Esophagus (tissue), 2 donors: ENCODE measurements at regions not wholly inside any gene's neighbourhood (a gene's known extent, or its start where the extent isn't known, plus 50 kb on each side); places are given as distances from the start of the nearest gene placed in this dataset.
"Not testable (repeated sequence)": the region's sequence is repeated elsewhere in the genome, so short reads cannot be mapped to it uniquely, and the experiment has no call there.

ENCODE experiments used
- H3K27ac ChIP-seq, 2 donors: one replicate each; pipeline ENCODE4 v1.5.1; 2013; ENCODE audit warnings: low read depth in 2 of 2, mild to moderate bottlenecking in 2 of 2, inconsistent platforms in 1 of 2, low read length in 1 of 2, moderate library complexity in 1 of 2
- H3K27me3 ChIP-seq, 2 donors: one replicate each; pipeline ENCODE4 v1.6.1; 2013; ENCODE audit warnings: low read length in 2 of 2, control low read depth in 1 of 2, mild to moderate bottlenecking in 1 of 2; ENCODE audit not compliant: insufficient read depth in 2 of 2, control insufficient read depth in 1 of 2
- H3K36me3 ChIP-seq, 2 donors: one replicate each; pipeline ENCODE4 v1.6.1; 2013; ENCODE audit warnings: low read length in 1 of 2; ENCODE audit not compliant: control insufficient read depth in 2 of 2, insufficient read depth in 2 of 2
- H3K4me1 ChIP-seq, 2 donors: one replicate each; pipeline ENCODE4 v1.6.1; 2013; ENCODE audit warnings: low read length in 1 of 2; ENCODE audit not compliant: control insufficient read depth in 2 of 2, insufficient read depth in 2 of 2
- H3K4me3 ChIP-seq, 2 donors: one replicate each; pipeline ENCODE4 v1.5.1; 2013; ENCODE audit warnings: low read length in 2 of 2, mild to moderate bottlenecking in 2 of 2, low read depth in 1 of 2, moderate library complexity in 1 of 2
- H3K9me3 ChIP-seq, 2 donors: one replicate each; pipeline ENCODE4 v1.6.1; 2013; ENCODE audit warnings: mild to moderate bottlenecking in 2 of 2, low read depth in 1 of 2, low read length in 1 of 2, moderate library complexity in 1 of 2; ENCODE audit not compliant: control insufficient read depth in 2 of 2, insufficient read depth in 1 of 2
- WGBS, 2 donors: extraction: QIAGEN DNeasy Blood & Tissue Kit; methylation state at CpG; one replicate each; pipeline ENCODE4 v1.1.7; 2013; 5-methylcytosine and 5-hydroxymethylcytosine counted together
- donor health status: healthy with polysubstance abuse.
- donor health status: Bipolar disorder and iron deficiency.

- 73 to 78% methylated on average over 1 of the region's 1 CpG for WGBS, 2 donors
Observed at GRCh38 chr7:120190566-120190965, 82.4 kb upstream of the KCND2 start.

DNA sequence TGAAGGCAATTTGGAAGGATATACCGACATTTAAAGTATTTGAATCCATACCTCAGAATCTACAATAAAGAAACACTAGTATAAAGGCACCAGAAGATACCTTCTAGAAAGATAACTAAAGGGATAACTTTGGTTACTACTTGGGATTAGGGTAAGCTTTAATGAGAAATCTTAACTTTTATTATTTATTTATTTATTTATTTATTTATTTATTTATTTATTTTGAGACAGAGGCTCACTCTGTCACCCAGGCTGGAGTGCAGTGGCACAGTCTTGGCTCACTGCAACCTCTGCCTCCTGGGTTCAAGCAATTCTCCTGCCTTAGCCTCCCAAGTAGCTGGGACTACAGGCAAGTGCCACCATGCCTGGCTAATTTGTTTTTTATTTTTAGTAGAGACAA is 81.6 kb upstream of the KCND2 start:
- not testable (repeated sequence) for H3K4me3 ChIP-seq, H3K27me3 ChIP-seq, H3K4me1 ChIP-seq, H3K9me3 ChIP-seq, H3K36me3 ChIP-seq, H3K27ac ChIP-seq
- WGBS, 2 donors, result 81 to 86% methylated on average over 1 of the region's 1 CpG

More at GRCh38 chr7:120190566-120190965, 82.4 kb upstream of the KCND2 start:
- Histone ChIP-seq H3K36me3 (no peaks in the 10 kb centered on the region), H3K4me3 (no peak overlapping the region), H3K27me3 (no peaks in the 10 kb centered on the region), H3K9me3 (no peaks in the 10 kb centered on the region), H3K27ac (no peak overlapping the region), H3K4me1 (no peaks in the 10 kb centered on the region)

- Histone ChIP-seq H3K27me3 (no peaks in the 10 kb centered on the region), H3K9me3 (no peaks in the 10 kb centered on the region), H3K4me1 (no peaks in the 10 kb centered on the region), H3K27ac (no peak overlapping the region), H3K36me3 (no peaks in the 10 kb centered on the region), H3K4me3 (no peak overlapping the region)
- WGBS, 2 donors, result 55 to 69% methylated on average over 1 of the region's 1 CpG
Observed at GRCh38 chr7:120201290-120201689, 71.7 kb upstream of the KCND2 start.

DNA sequence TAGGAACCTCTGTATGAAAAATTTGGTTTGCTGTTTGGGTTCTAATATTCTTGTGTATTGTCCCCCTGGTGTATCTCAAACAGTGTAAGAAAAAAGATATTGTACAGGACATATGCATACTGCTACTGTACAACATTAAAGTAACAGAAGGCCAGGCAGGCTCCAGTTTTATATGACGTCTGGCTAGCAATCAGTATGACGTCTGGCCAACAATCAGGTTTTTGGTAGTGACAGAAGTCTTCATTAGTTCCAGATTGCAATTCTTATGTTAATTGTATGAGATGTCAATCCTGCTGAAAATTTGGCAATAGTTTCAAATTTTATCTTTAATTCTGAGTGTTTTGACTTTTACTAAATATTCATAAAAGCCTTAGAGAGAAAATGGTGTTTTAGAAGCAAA is 67.9 kb upstream of the KCND2 start:
- WGBS, 2 donors, result 68 to 72% methylated on average over 2 of the region's 2 CpGs
- H3K27ac ChIP-seq, result no peak overlapping the region
- H3K9me3 ChIP-seq, result no peaks in the 10 kb centered on the region
- H3K27me3 ChIP-seq, result no peaks in the 10 kb centered on the region
- no peaks in the 10 kb centered on the region for H3K4me1 ChIP-seq
- no peak overlapping the region for H3K4me3 ChIP-seq
- H3K36me3 ChIP-seq, result no peaks in the 10 kb centered on the region

DNA sequence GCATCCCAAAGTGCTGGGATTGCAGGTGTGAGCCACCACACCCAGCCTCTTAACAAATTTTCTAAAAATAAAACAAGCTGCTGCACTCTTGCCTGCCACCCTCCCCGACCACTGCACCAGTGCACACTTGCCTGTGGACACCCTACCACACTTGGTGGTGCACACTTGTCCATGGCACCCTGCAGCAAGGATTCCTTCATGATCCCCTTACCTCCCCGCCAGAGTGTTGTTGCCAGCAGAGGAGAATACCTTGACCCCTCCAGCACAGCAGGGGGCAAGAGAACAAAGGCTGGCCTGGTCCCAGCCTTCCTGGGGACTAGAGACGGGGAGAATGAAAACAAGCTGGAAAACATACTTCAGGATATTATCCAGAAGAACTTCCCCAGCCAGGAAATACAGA is 65.9 kb upstream of the KCND2 start:
- Histone ChIP-seq H3K27ac (no peak overlapping the region), H3K27me3 (no peaks in the 10 kb centered on the region), H3K9me3 (no peaks in the 10 kb centered on the region), H3K36me3 (no peaks in the 10 kb centered on the region), H3K4me1 (no peaks in the 10 kb centered on the region), H3K4me3 (no peak overlapping the region)
- 66 to 69% methylated on average over 3 of the region's 3 CpGs for WGBS, 2 donors

DNA sequence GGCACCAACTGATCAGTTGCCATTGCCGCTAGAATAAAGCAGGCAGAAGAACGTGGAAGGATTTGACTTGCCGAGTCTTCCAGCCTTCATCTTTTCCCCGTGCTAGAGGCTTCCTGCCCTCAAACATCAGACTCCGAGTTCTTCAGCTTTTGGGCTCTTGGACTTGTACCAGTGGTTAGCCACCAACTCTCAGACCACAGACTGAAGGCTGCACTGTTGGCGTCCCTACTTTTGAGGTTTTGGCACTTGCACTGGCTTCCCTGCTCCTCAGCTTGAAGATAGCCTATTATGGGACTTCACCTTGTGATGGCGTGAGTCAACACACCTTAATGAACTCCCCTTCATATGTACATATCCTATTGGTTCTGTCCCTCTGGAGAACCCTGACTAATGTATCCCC is 57.3 kb upstream of the KCND2 start:
- 93 to 95% methylated on average over 7 of the region's 7 CpGs for WGBS, 2 donors
- Histone ChIP-seq H3K4me3 (no peak overlapping the region), H3K4me1 (no peaks in the 10 kb centered on the region)

DNA sequence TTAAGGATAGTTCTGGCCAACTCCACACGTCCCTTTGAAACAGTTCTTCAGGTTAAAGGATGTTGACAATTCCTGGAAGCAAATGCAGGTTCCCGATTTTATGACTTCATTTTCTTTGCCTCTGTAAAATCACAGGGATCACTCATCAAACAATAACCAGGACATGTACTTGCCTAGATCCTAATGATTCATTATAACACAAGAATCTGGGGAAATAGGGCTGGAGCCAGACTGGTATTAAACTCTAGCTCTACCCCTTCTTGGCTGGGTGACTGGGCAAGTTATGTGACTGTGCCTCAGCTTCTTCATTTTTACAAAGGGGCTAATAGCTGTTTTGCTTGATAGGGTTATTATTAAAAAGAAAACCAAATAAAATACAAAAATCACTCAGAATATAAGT is 56.0 kb upstream of the KCND2 start:
- no peak overlapping the region for H3K4me3 ChIP-seq
- H3K27me3 ChIP-seq, result no peaks in the 10 kb centered on the region
- 52 to 59% methylated on average over 2 of the region's 2 CpGs for WGBS, 2 donors
- no peak overlapping the region for H3K27ac ChIP-seq
- H3K4me1 ChIP-seq, result no peaks in the 10 kb centered on the region
- H3K36me3 ChIP-seq, result no peaks in the 10 kb centered on the region
- no peaks in the 10 kb centered on the region for H3K9me3 ChIP-seq

More for the DNA sequence above, 57.3 kb upstream of the KCND2 start:
- no peaks in the 10 kb centered on the region for H3K9me3 ChIP-seq
- no peaks in the 10 kb centered on the region for H3K27me3 ChIP-seq
- no peak overlapping the region for H3K27ac ChIP-seq
- H3K36me3 ChIP-seq, result no peaks in the 10 kb centered on the region

GRCh38 chr7:120218712-120219111 is 54.3 kb upstream of the KCND2 start:
- Histone ChIP-seq H3K9me3 (no peaks in the 10 kb centered on the region), H3K27me3 (no peaks in the 10 kb centered on the region)

GRCh38 chr7:120221666-120222065 is 51.3 kb upstream of the KCND2 start:
- H3K27me3 ChIP-seq, result no peaks in the 10 kb centered on the region
- H3K4me3 ChIP-seq, result no peak overlapping the region
- H3K36me3 ChIP-seq, result no peaks in the 10 kb centered on the region
- H3K9me3 ChIP-seq, result no peaks in the 10 kb centered on the region
- H3K27ac ChIP-seq, result no peak overlapping the region
- H3K4me1 ChIP-seq, result no peaks in the 10 kb centered on the region

More at GRCh38 chr7:120218712-120219111, 54.3 kb upstream of the KCND2 start:
- H3K4me3 ChIP-seq, result no peak overlapping the region
- H3K36me3 ChIP-seq, result no peaks in the 10 kb centered on the region
- H3K27ac ChIP-seq, result no peak overlapping the region
- no peaks in the 10 kb centered on the region for H3K4me1 ChIP-seq
